A549 (cell line): ENCODE measurements at regions not wholly inside any gene's neighbourhood (a gene's known extent, or its start where the extent isn't known, plus 50 kb on each side); places are given as distances from the start of the nearest gene placed in this dataset.

Experiments used
- ATAC-seq, 2 experiments: fragments of 200-7000 bp in 1 of 2; fragments of >200 bp in 1 of 2; cut with Nextera tagmentation in 1 of 2; cut with Tn5 transposase in 1 of 2; 3 replicates each; pipeline versions ENCODE4 v1.8.0 to v1.9.1; 2018 to 2020; ENCODE audit warnings: mild to moderate bottlenecking in 1 of 2, moderate library complexity in 1 of 2
- CTCF ChIA-PET: fragments of 300-600 bp; sonication (Branson Sonifier 250); formaldehyde crosslinking; extraction: SDS; loops from one replicate; lab custom pipeline; 2021; ENCODE audit warnings: antibody characterized with exemption, inconsistent platforms; lab: Yijun Ruan, JAX
- POLR2A ChIA-PET: fragments of 350-600 bp; formaldehyde crosslinking; extraction: SDS; loops from one replicate; lab custom pipeline; 2021; ENCODE audit warnings: antibody characterized with exemption, inconsistent platforms; lab: Yijun Ruan, JAX
- DNase-seq, 2 experiments: peaks; one replicate each; pipeline versions ENCODE4 v3.0.0 to v3.0.0-alpha.2; 2011 to 2016; ENCODE audit warnings: low read depth in 1 of 2, low spot score in 1 of 2
- FAIRE-seq: peaks from 2 replicates; lab custom pipeline; 2011; peaks lifted over from hg19 to GRCh38; lab: Jason Lieb, UNC
- H3K27ac ChIP-seq, 2 experiments: fragments of >200 bp; sonication (Bioruptor Twin); formaldehyde crosslinking; 3 replicates each; pipeline ENCODE4 v1.5.1; 2016 to 2017
- H3K4me1 ChIP-seq: fragments of >200 bp; sonication (Bioruptor Twin); formaldehyde crosslinking; 3 replicates; pipeline ENCODE4 v1.6.1; 2016
- H3K4me2 ChIP-seq: fragments of >200 bp; sonication (Bioruptor Twin); formaldehyde crosslinking; 3 replicates; pipeline ENCODE4 v1.6.1; 2016
- H3K4me3 ChIP-seq: fragments of >200 bp; sonication (Bioruptor Twin); formaldehyde crosslinking; 3 replicates; pipeline ENCODE4 v1.5.1; 2016
- H3K9me3 ChIP-seq: fragments of >200 bp; sonication (Bioruptor Twin); formaldehyde crosslinking; 3 replicates; pipeline ENCODE4 v1.6.1; 2016
- ATOH8 ChIP-seq: fragments of 250-450 bp; sonication (Bioruptor Pico); IDR thresholded peaks from 2 replicates; pipeline ENCODE4 v1.5.0; 2020; ENCODE audit warnings: low read depth, mild to moderate bottlenecking, moderate library complexity
- BHLHE40 ChIP-seq: IDR thresholded peaks from 2 replicates; pipeline ENCODE4 v1.6.1; 2012; ENCODE audit warnings: low read depth, low read length, inconsistent platforms
- CEBPB ChIP-seq, 2 experiments: fragments of >200 bp in 1 of 2; sonication (Bioruptor Twin) in 1 of 2; formaldehyde crosslinking in 1 of 2; IDR thresholded peaks; 2 replicates each; pipeline ENCODE4 v1.6.1; 2012 to 2016
- CHD2 ChIP-seq: fragments of 150-350 bp; IDR thresholded peaks from 2 replicates; pipeline ENCODE4 v1.6.1; 2014; ENCODE audit warnings: low read length; ENCODE audit not compliant: partially characterized antibody
- CHD4 ChIP-seq: fragments of 200-600 bp; sonication (generic); IDR thresholded peaks from 2 replicates; pipeline ENCODE4 v1.6.1; 2016; ENCODE audit warnings: antibody characterized with exemption, mild to moderate bottlenecking, borderline replicate concordance
- CTCF ChIP-seq: fragments of >200 bp; sonication (Bioruptor Twin); formaldehyde crosslinking; IDR thresholded peaks from 3 replicates; pipeline ENCODE4 v1.5.1; 2016
- EHF ChIP-seq: fragments of 250-450 bp; sonication (Bioruptor Pico); IDR thresholded peaks from 2 replicates; pipeline ENCODE4 v1.5.0; 2020; ENCODE audit warnings: mild to moderate bottlenecking
- EHMT2 ChIP-seq: fragments of 200-600 bp; sonication (generic); IDR thresholded peaks from 2 replicates; pipeline ENCODE4 v1.6.1; 2016; ENCODE audit warnings: antibody characterized with exemption, low read depth, mild to moderate bottlenecking, moderate library complexity
- EP300 ChIP-seq, 2 experiments: fragments of >200 bp; sonication (Bioruptor Twin); formaldehyde crosslinking; IDR thresholded peaks; 2 replicates in 1 of 2; 3 replicates in 1 of 2; pipeline ENCODE4 v1.6.1; 2016 to 2017
- ESRRA ChIP-seq: fragments of 150-350 bp; IDR thresholded peaks from 2 replicates; pipeline ENCODE4 v1.6.1; 2014; ENCODE audit warnings: mild to moderate bottlenecking, low read length, borderline replicate concordance
- FOSL2 ChIP-seq, 2 experiments: fragments of 450-650 bp in 1 of 2; fragments of >200 bp in 1 of 2; sonication (Bioruptor Twin) in 1 of 2; formaldehyde crosslinking; IDR thresholded peaks; 2 replicates each; pipeline versions ENCODE4 v1.5.0 to v1.6.1; 2016 to 2020; ENCODE audit warnings: mild to moderate bottlenecking in 1 of 2, moderate library complexity in 1 of 2
- FOXS1 ChIP-seq: fragments of 250-450 bp; sonication (Bioruptor Pico); IDR thresholded peaks from 2 replicates; pipeline ENCODE4 v1.5.0; 2020; ENCODE audit warnings: mild to moderate bottlenecking, moderate library complexity
- HES2 ChIP-seq: fragments of >200 bp; sonication (Bioruptor Twin); formaldehyde crosslinking; IDR thresholded peaks from 2 replicates; pipeline ENCODE4 v1.6.1; 2016
- HOXA7 ChIP-seq: fragments of 250-450 bp; sonication (Bioruptor Pico); IDR thresholded peaks from 2 replicates; pipeline ENCODE4 v1.5.0; 2020; ENCODE audit warnings: mild to moderate bottlenecking, moderate library complexity
- HOXB5 ChIP-seq: fragments of 250-450 bp; sonication (Bioruptor Pico); IDR thresholded peaks from 2 replicates; pipeline ENCODE4 v1.5.0; 2020; ENCODE audit warnings: mild to moderate bottlenecking, moderate library complexity
- JUN ChIP-seq, 2 experiments: fragments of >200 bp; sonication (Bioruptor Twin); formaldehyde crosslinking; IDR thresholded peaks; 2 replicates in 1 of 2; 3 replicates in 1 of 2; pipeline ENCODE4 v1.6.1; 2016 to 2017
- MYC ChIP-seq: IDR thresholded peaks from 2 replicates; pipeline ENCODE4 v1.6.1; 2012; ENCODE audit warnings: mild to moderate bottlenecking, inconsistent platforms, low read length, improper control_type of control experiment, borderline replicate concordance
- NFE2L2 ChIP-seq: fragments of 150-350 bp; conservative IDR thresholded peaks from 2 replicates; pipeline ENCODE4 v1.6.1; 2014; ENCODE audit warnings: low read length
- NR3C1 ChIP-seq: fragments of >200 bp; sonication (Bioruptor Twin); formaldehyde crosslinking; IDR thresholded peaks from 3 replicates; pipeline ENCODE4 v1.6.1; 2017
- PHF8 ChIP-seq: fragments of 200-600 bp; sonication (generic); IDR thresholded peaks from 2 replicates; pipeline ENCODE4 v1.6.1; 2016; ENCODE audit warnings: low read depth, mild to moderate bottlenecking, antibody characterized with exemption, moderate library complexity, borderline replicate concordance
- RAD21 ChIP-seq, 2 experiments: fragments of >200 bp in 1 of 2; sonication (Bioruptor Twin) in 1 of 2; formaldehyde crosslinking in 1 of 2; IDR thresholded peaks in 1 of 2; conservative IDR thresholded peaks in 1 of 2; 2 replicates in 1 of 2; 3 replicates in 1 of 2; pipeline ENCODE4 v1.6.1; 2012 to 2018; ENCODE audit warnings: inconsistent platforms in 1 of 2
- REST ChIP-seq: fragments of 200-600 bp; sonication (generic); IDR thresholded peaks from 2 replicates; pipeline ENCODE4 v1.6.1; 2016; ENCODE audit warnings: antibody characterized with exemption, mild to moderate bottlenecking, moderate library complexity
- RFX5 ChIP-seq: fragments of 450-650 bp; IDR thresholded peaks from 2 replicates; pipeline ENCODE4 v1.7.1; 2014; ENCODE audit warnings: antibody characterized with exemption, mild to moderate bottlenecking, moderate library complexity
- TFCP2L1 ChIP-seq: fragments of 250-450 bp; sonication (Bioruptor Pico); IDR thresholded peaks from 2 replicates; pipeline ENCODE4 v1.5.0; 2021; ENCODE audit warnings: mild to moderate bottlenecking
- TP53 ChIP-seq: fragments of 250-450 bp; sonication (Bioruptor Pico); IDR thresholded peaks from 2 replicates; pipeline ENCODE4 v1.5.0; 2021; ENCODE audit warnings: mild to moderate bottlenecking, moderate library complexity
- ZC3H11A ChIP-seq: fragments of 450-650 bp; IDR thresholded peaks from 2 replicates; pipeline ENCODE4 v1.6.1; 2014; ENCODE audit warnings: antibody characterized with exemption, mild to moderate bottlenecking
- ZSCAN20 ChIP-seq: fragments of 250-450 bp; sonication (Bioruptor Pico); IDR thresholded peaks from 2 replicates; pipeline ENCODE4 v1.8.0; 2022; ENCODE audit warnings: mild to moderate bottlenecking, moderate library complexity
- WGBS: methylation state at CpG from one replicate; pipeline ENCODE4 v1.1.6; 2017; ENCODE audit errors: missing lambda C conversion rate; 5-methylcytosine and 5-hydroxymethylcytosine counted together

GRCh38 chr2:62334009-62334408, 138.1 kb downstream of the B3GNT2 start:
- POLR2A ChIA-PET, result no interaction called here
- H3K9me3 ChIP-seq, result no peaks in the 10 kb centered on the region
- DNase-seq (no peak), ATAC-seq (no peak), FAIRE-seq (no peak)
- H3K27ac ChIP-seq, result no peak overlapping the region
- H3K4me3 ChIP-seq, result no peak overlapping the region
- CTCF ChIA-PET, result interaction anchor here (0.7 to 0.9 kb wide), 2 partner anchors 34 to 37 kb away, joined by 3 read pairs; no protein-coding TSS in a partner anchor
- 57% methylated on average over 4 of the region's 4 CpGs for WGBS
- TF ChIP-seq EHF, result no peak
- TF ChIP-seq TFCP2L1, result no peak
- no peak for TF ChIP-seq CHD4
- TF ChIP-seq HES2, result no peak
- no peak for TF ChIP-seq ATOH8 (CRISPR knock-in tag)
- no peak for TF ChIP-seq FOXS1 (CRISPR knock-in tag)
- TF ChIP-seq HOXB5 (CRISPR knock-in tag), result no peak
- no peak for TF ChIP-seq ZC3H11A
- no peak for TF ChIP-seq BHLHE40
- TF ChIP-seq MYC, result no peak
- no peak for TF ChIP-seq NR3C1
- no peak for TF ChIP-seq ESRRA
- no peak for TF ChIP-seq CHD2
- TF ChIP-seq FOSL2 (IDR thresholded peaks at IDR 0.05), result no peak
- TF ChIP-seq FOSL2 (CRISPR knock-in tag; IDR thresholded peaks at IDR 0.05), result no peak
- no peak for TF ChIP-seq RAD21 (conservative IDR thresholded peaks at IDR 0.05 in 1 of 2, IDR thresholded peaks at IDR 0.05 in 1 of 2)
- TF ChIP-seq TP53, result no peak
- TF ChIP-seq PHF8, result no peak
- no peak for TF ChIP-seq RFX5
- no peak for TF ChIP-seq ZSCAN20
- TF ChIP-seq, all 56 proteins: peak for 0
- no peak overlapping the region for H3K4me2 ChIP-seq
- no peaks in the 10 kb centered on the region for H3K4me1 ChIP-seq

GRCh38 chr2:62330959-62331358, 135.0 kb downstream of the B3GNT2 start:
- Histone ChIP-seq H3K4me3 (no peak overlapping the region), H3K4me2 (no peak overlapping the region), H3K27ac (no peak overlapping the region), H3K4me1 (no peaks in the 10 kb centered on the region), H3K9me3 (no peaks in the 10 kb centered on the region)
- FAIRE-seq (no peak), ATAC-seq (no peak), DNase-seq (no peak)
- ChIA-PET CTCF (interaction anchor here (1.9 kb wide), 1 partner anchor 10 kb away, joined by 5 read pairs; no protein-coding TSS in a partner anchor), POLR2A (no interaction called here)
- 90% methylated on average over 1 of the region's 1 CpG for WGBS
- no peak for TF ChIP-seq REST
- TF ChIP-seq TP53, result no peak
- TF ChIP-seq EHMT2, result no peak
- TF ChIP-seq JUN (IDR thresholded peaks at IDR 0.05), result no peak
- no peak for TF ChIP-seq HOXB5 (CRISPR knock-in tag)
- no peak for TF ChIP-seq CTCF
- no peak for TF ChIP-seq EP300 (IDR thresholded peaks at IDR 0.05)
- no peak for TF ChIP-seq NFE2L2
- TF ChIP-seq HOXA7 (CRISPR knock-in tag), result no peak
- no peak for TF ChIP-seq CEBPB (IDR thresholded peaks at IDR 0.05)
